Endodermal cell (in vitro differentiated cells): ENCODE measurements at regions not wholly inside any gene's neighbourhood (a gene's known extent, or its start where the extent isn't known, plus 50 kb on each side); places are given as distances from the start of the nearest gene placed in this dataset.

ENCODE experiments used
- DNase-seq: peaks from one replicate; pipeline ENCODE4 v3.0.0-alpha.2; 2017
- H3K27ac ChIP-seq: 2 replicates; pipeline ENCODE4 v1.5.1; 2013; ENCODE audit warnings: mild to moderate bottlenecking, low read depth, low read length, moderate library complexity
- H3K27me3 ChIP-seq: 2 replicates; pipeline ENCODE4 v1.6.1; 2013; ENCODE audit warnings: mild to moderate bottlenecking, low read length, moderate library complexity; ENCODE audit not compliant: insufficient read depth, control insufficient read depth, poor library complexity, severe bottlenecking
- H3K36me3 ChIP-seq: 2 replicates; pipeline ENCODE4 v1.7.0; 2013; ENCODE audit warnings: mild to moderate bottlenecking, low read length, moderate library complexity; ENCODE audit not compliant: control insufficient read depth, insufficient read depth
- H3K4me1 ChIP-seq: one replicate; pipeline ENCODE4 v1.7.0; 2013; ENCODE audit warnings: low read length; ENCODE audit not compliant: control insufficient read depth, insufficient read depth
- H3K4me3 ChIP-seq: 2 replicates; pipeline ENCODE4 v1.5.1; 2013; ENCODE audit warnings: mild to moderate bottlenecking, low read length, moderate library complexity
- H3K9ac ChIP-seq: 2 replicates; pipeline ENCODE4 v1.6.1; 2013; ENCODE audit warnings: mild to moderate bottlenecking, low read length, moderate library complexity; ENCODE audit not compliant: poor library complexity, severe bottlenecking; ENCODE audit errors: extremely low read depth
- H3K9me3 ChIP-seq: 2 replicates; pipeline ENCODE4 v1.6.1; 2013; ENCODE audit warnings: mild to moderate bottlenecking, low read length, moderate library complexity; ENCODE audit not compliant: control insufficient read depth
- H3K27ac Mint-ChIP-seq: 2 replicates; pipeline ENCODE4 v1.8.0; 2020; ENCODE audit warnings: mixed read lengths
- H3K27me3 Mint-ChIP-seq: 2 replicates; pipeline ENCODE4 v1.8.0; 2021; ENCODE audit warnings: mild to moderate bottlenecking, mixed read lengths; ENCODE audit not compliant: insufficient read depth
- H3K36me3 Mint-ChIP-seq: 2 replicates; pipeline ENCODE4 v1.8.0; 2020; ENCODE audit warnings: low read depth, mixed read lengths
- H3K4me1 Mint-ChIP-seq: 2 replicates; pipeline ENCODE4 v1.8.0; 2020; ENCODE audit warnings: mixed read lengths
- H3K4me3 Mint-ChIP-seq: 2 replicates; pipeline ENCODE4 v1.8.0; 2020; ENCODE audit warnings: mild to moderate bottlenecking, moderate library complexity, mixed read lengths
- H3K9me3 Mint-ChIP-seq: 2 replicates; pipeline ENCODE4 v1.8.0; 2020; ENCODE audit warnings: mild to moderate bottlenecking, mixed read lengths
- WGBS, 2 experiments: methylation state at CpG; one replicate each; pipeline versions ENCODE4 v1.1.5 to v1.1.7; 2013; ENCODE audit warnings: missing lambda C conversion rate in 2 of 2, mixed read lengths in 1 of 2; ENCODE audit not compliant: insufficient coverage in 1 of 2, insufficient read length in 1 of 2; 5-methylcytosine and 5-hydroxymethylcytosine counted together
- TF ChIP-seq, protein P1 (sequence below): fragments of 200-600 bp; sonication (generic); conservative IDR thresholded peaks from 2 replicates; pipeline ENCODE4 v1.5.0; 2021; ENCODE audit warnings: antibody characterized with exemption, mild to moderate bottlenecking

DNA sequence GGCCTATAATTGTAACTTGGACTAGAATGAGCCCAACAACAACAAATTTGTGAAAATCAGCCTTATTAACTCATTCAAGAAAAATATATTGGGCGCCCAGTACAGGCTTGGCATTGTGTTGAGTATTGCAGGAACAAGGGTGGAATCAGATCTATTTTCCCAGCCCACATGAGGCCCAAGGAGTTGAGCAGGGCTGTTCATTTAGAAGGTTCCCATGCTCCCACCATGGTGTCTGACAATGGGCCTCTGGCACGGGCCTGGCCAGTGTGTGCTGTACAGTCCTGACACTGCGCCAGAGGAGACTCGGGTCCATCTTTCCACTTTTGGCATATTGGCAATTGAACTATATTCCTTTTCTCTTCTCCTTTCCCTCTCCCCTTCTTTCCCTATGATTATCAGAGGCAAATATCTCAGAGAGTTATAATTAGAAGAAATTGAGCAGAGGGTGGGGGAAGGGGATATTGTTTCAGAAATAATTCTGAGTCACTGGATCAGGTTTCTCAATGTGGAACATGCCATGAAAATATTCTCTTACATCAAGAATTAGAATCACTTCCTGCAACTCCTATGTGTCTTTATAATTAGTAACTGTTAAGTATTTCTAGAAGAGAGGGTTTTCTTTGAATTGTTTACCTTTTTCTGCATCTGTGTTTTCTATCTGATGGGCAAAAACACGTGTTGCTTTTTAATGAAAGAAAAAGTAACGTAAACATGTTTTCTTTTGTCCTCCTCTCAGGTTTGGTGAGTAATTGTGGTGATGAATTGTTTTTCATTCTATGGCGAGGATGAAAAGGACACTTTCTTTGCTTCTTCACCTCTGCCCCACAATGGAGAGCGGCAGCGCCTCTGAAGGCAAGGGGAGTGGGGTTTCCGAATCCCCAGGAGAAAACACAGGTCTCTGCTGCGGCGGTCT, 209.4 kb downstream of the FOXA2 start:
- no peaks in the 10 kb centered on the region for H3K36me3 Mint-ChIP-seq
- Histone ChIP-seq H3K4me1 (no peaks in the 10 kb centered on the region), H3K9ac (no peak overlapping the region), H3K27ac (no peak overlapping the region), H3K9me3 (no peaks in the 10 kb centered on the region), H3K4me3 (no peak overlapping the region), H3K36me3 (no peaks in the 10 kb centered on the region), H3K27me3 (no peaks in the 10 kb centered on the region)
- peaks cover 7% of the 10 kb centered on the region for H3K4me1 Mint-ChIP-seq
- TF ChIP-seq, protein P1, sequence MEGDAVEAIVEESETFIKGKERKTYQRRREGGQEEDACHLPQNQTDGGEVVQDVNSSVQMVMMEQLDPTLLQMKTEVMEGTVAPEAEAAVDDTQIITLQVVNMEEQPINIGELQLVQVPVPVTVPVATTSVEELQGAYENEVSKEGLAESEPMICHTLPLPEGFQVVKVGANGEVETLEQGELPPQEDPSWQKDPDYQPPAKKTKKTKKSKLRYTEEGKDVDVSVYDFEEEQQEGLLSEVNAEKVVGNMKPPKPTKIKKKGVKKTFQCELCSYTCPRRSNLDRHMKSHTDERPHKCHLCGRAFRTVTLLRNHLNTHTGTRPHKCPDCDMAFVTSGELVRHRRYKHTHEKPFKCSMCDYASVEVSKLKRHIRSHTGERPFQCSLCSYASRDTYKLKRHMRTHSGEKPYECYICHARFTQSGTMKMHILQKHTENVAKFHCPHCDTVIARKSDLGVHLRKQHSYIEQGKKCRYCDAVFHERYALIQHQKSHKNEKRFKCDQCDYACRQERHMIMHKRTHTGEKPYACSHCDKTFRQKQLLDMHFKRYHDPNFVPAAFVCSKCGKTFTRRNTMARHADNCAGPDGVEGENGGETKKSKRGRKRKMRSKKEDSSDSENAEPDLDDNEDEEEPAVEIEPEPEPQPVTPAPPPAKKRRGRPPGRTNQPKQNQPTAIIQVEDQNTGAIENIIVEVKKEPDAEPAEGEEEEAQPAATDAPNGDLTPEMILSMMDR, result no peak
- 90 to 92% methylated on average over 6 to 12 of the region's 12 CpGs for WGBS, 2 experiments
- H3K27ac Mint-ChIP-seq, result no peak overlapping the region
- H3K27me3 Mint-ChIP-seq, result peaks cover under 1% of the 10 kb centered on the region
- H3K9me3 Mint-ChIP-seq, result no peaks in the 10 kb centered on the region
- no peak overlapping the region for H3K4me3 Mint-ChIP-seq
- DNase-seq, result no peak

DNA sequence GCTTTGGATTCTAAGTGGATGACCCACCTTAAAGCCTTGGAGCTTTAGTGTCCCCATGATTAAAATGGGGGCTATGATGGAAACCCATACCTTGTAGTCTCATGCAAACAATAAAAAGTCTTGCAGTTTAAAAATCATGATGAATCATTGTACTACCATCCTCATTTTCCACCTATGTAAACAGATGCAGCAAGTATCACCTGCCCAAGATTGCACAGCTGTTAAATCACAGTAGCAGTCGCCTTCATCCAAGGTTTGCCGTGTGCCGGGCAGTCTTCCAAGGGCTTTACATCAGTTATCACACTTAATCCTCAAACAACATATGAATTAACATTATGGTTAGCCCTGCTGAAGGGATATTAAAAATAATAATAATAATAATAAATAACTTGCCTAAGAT, 210.3 kb downstream of the FOXA2 start:
- H3K36me3 Mint-ChIP-seq, result no peaks in the 10 kb centered on the region
- Histone ChIP-seq H3K27ac (no peak overlapping the region), H3K4me3 (no peak overlapping the region), H3K4me1 (no peaks in the 10 kb centered on the region), H3K36me3 (no peaks in the 10 kb centered on the region), H3K9me3 (no peaks in the 10 kb centered on the region), H3K27me3 (peaks cover 2% of the 10 kb centered on the region), H3K9ac (no peak overlapping the region)
- 90% methylated on average over 3 of the region's 3 CpGs; no CpG with 5 or more reads in 1 of the 2 experiments for WGBS, 2 experiments
- no peak overlapping the region for H3K27ac Mint-ChIP-seq
- H3K27me3 Mint-ChIP-seq, result peaks cover 4% of the 10 kb centered on the region
- no peak overlapping the region for H3K4me3 Mint-ChIP-seq
- TF ChIP-seq, protein P1, result no peak
- no peaks in the 10 kb centered on the region for H3K9me3 Mint-ChIP-seq
- peaks cover 7% of the 10 kb centered on the region for H3K4me1 Mint-ChIP-seq
- DNase-seq, result no peak

DNA sequence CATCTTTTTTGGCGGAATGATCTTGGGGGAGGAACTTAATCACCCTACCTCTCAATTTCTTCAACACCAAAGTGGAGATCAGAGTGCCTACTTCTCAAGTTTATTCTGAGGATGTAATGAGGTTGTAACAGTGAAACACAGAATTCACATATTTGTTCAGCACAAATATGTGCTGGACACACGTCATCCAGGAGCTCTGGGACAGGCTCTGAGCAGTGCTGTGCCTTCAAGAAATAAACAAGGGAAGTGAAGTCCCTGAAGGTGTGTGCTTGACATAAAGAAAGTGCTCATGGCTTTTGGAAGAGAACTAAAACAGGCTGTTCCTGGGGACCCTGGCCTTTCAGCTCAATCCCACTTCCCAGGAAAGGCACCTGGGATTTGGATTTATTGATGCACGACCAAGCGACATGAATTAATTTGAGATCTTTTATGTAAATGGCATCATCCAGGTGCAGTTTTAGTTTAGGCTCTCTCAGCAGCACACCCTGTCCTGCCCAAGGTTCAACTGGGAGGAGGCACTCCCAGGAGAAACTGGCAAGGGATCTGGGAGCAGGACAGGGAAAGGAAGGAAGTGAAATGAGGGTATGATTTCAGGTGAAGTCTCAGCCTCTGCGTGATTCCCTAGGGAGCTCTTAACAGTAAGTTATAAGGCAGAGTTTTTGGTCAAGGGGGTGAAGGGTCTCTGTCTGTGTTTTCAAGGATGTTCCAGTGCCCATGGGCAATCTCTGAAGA, 211.0 kb downstream of the FOXA2 start:
- peaks cover 4% of the 10 kb centered on the region for H3K27me3 ChIP-seq
- Mint-ChIP-seq H3K27me3 (peaks cover 4% of the 10 kb centered on the region), H3K9me3 (no peaks in the 10 kb centered on the region), H3K27ac (no peak overlapping the region), H3K36me3 (no peaks in the 10 kb centered on the region), H3K4me3 (no peak overlapping the region), H3K4me1 (peaks cover 7% of the 10 kb centered on the region)
- H3K4me3 ChIP-seq, result no peak overlapping the region
- H3K36me3 ChIP-seq, result no peaks in the 10 kb centered on the region
- TF ChIP-seq, protein P1, result no peak
- H3K27ac ChIP-seq, result no peak overlapping the region
- 88 to 97% methylated on average over 4 to 5 of the region's 5 CpGs for WGBS, 2 experiments
- H3K9me3 ChIP-seq, result no peaks in the 10 kb centered on the region
- no peaks in the 10 kb centered on the region for H3K4me1 ChIP-seq
- DNase-seq, result no peak
- H3K9ac ChIP-seq, result no peak overlapping the region
